ENCODE measurements at regions not wholly inside any gene's neighbourhood (a gene's known extent, or its start where the extent isn't known, plus 50 kb on each side); places are given as distances from the start of the nearest gene placed in this dataset.

GRCh38 chr1:8267307-8267706 lies 50.6 kb upstream of the SLC45A1 start:
- DNase-seq: no peak

- no peak for DNase-seq
Observed at GRCh38 chr1:8266436-8267165, 51.3 kb upstream of the SLC45A1 start.

GRCh38 chr1:8263791-8264190 lies 54.1 kb upstream of the SLC45A1 start:
- DNase-seq: no peak

DNA sequence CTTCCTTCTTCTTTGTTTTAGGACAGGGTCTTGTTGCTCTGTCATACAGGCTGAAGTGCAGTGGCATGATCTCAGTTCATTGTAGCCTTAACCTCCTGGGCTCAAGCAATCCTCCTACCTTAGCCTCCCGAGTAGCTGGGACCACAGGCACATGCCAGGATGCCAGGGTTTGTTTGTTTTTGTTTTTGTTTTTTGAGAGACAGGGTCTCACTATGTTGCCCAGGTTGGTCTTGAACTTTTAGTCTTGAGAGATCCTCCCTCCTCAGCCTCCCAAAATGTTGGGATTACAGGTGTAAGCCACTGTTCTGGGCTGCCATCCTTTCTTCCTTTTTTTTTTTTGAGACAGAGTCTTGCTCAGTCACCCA lies 56.5 kb upstream of the SLC45A1 start:
- no peak for DNase-seq

DNA sequence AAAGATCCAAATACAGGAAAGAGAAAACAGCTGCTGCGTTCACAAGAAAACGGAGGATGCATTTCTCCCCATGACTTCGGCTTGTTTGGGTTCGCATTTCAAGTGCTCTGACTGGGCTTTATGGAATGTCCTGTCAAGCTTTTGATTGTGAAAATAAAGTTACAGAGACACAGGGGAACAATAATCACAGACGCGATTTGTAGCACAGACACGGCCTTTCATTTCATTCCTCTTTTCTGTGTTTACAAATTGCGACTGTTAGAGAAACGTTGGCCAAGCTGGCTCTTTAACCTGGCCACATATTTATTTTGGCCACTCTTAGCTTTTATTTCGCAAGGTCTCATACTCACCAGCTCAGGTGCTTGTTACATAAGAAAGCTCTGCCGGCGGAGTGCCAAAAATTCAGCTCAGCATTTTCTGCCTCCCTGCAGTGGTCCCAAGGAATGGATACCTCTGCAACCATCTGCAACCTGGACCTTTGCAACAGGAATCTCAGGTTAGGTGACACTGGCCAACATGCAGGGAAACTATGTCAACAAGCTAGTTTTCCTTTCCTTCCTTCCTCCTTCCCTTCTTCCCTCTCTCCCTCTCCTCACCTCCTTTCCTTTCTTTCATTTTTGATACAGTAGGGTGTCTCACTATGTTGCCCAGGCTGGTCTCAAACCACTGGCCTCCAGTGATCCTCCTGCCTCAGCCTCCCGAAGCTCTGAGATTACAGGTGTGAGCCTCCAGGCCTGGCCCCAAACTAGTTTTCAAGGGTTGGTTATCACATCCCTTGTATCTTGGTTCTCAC lies 58.2 kb upstream of the SLC45A1 start:
- DNase-seq: no peak

GRCh38 chr1:8257621-8258020 lies 60.3 kb upstream of the SLC45A1 start:
- DNase-seq: no peak

DNA sequence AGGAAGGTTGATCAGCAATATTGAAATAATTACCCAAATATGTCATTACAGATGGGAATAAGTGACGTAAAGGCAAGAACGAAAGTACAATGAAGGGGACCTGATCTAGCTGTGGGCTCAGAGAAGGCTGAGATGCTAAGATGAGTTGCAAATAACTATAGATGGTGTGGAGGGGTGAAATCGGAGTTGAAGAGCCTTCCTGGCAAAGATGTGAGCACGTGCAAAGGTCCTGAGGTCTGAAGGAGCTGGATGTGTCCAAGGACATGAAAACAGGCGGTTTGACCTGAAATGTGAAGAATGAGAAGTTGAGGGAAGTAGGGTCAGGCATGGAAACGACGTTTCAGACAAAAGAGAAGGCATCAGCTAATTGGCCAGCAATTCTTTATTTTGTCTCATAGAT lies 61.6 kb upstream of the SLC45A1 start:
- no peak for DNase-seq

DNA sequence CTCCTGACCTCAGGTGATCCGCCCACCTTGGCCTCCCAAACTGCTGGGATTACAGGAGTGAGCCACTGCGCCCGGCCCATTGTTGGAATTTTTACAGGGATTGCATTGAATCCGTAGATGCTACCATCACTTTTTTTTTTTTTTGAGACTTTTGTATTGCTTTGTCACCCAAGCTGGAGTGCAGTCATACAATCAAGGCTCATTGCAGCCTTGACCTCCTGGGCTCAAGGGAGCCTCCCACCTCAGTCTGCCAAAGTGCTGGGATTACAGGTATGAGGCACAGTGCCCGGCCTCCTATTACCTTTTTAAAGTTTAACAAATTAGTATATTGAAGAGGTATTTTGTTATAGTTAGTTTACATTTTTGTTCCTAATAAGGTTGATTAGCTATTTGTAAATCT lies 62.2 kb upstream of the SLC45A1 start:
- no peak for DNase-seq

- no peak for DNase-seq
Observed at GRCh38 chr1:8252266-8252951, 65.5 kb upstream of the SLC45A1 start.

GRCh38 chr1:8251635-8252034 lies 66.3 kb upstream of the SLC45A1 start:
- no peak for DNase-seq

DNA sequence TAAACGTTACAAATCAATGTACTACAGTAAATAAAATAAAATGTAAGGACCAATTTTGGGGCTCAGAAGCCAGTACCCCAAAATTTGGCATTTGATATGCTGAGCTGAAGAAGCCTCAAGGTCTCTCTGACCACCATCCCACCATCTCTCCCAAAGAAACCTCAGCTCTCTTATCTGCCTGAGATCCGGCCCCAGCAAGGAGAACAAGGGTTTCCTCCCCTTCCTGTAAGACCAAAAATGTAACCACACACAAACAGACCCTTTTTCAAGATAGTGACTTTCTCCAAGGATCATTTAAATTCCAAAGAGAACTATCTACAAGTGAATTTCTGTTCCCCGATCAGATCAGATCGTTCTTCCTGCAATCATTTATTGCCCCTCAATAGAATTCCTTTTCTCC lies 68.1 kb upstream of the SLC45A1 start:
- no peak for DNase-seq

DNA sequence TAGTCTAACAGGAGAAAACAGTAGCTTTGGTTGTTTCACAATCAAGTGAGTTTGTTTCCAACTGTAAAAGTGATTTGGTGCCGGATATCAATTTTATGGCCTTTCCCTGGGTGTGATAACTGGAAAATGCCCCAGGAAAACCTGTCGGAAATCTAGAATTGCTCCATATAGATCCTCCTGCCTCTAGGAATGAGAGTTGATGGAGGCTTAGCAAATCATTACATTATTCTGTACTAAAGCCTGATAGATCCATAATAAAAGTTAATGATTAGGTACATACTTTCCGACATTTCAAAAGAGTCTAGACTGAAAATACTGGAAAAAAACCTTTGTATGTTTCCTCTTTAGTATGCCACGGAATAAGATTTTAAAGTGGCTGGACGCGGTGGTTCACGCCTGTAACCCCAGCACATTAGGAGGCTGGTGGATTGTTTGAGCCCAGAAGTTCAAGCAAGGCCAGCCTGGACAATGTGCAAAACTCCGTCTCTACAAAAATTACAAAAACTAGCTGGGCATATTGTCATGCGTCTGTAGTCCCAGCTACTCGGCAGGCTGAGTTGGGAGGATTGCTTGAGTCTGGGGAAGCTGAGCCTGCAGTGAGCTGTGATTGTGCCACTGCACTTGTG lies 70.0 kb upstream of the SLC45A1 start:
- DNase-seq: no peak

GRCh38 chr1:8244304-8244703 lies 73.6 kb upstream of the SLC45A1 start:
- no peak for DNase-seq

DNA sequence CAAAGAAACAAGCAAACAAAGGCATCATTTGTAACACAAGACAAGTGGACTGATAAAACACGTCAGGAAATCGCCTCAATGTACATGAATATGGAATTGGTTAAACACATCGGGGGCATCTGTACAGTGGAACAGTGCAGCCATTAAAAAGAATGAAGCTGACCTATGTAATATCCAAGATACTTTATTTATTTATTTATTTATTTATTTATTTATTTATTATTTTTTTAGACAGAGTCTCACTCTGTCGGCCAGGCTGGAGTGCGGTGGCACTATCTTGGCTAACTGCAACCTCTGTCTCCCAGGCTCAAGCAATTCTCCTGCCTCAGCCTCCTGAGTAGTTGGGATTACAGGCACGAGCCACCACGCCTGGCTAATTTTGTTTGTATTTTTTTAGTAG lies 75.4 kb upstream of the SLC45A1 start:
- DNase-seq: no peak

- no peak for DNase-seq
Observed at GRCh38 chr1:8241417-8242014, 76.4 kb upstream of the SLC45A1 start.

DNA sequence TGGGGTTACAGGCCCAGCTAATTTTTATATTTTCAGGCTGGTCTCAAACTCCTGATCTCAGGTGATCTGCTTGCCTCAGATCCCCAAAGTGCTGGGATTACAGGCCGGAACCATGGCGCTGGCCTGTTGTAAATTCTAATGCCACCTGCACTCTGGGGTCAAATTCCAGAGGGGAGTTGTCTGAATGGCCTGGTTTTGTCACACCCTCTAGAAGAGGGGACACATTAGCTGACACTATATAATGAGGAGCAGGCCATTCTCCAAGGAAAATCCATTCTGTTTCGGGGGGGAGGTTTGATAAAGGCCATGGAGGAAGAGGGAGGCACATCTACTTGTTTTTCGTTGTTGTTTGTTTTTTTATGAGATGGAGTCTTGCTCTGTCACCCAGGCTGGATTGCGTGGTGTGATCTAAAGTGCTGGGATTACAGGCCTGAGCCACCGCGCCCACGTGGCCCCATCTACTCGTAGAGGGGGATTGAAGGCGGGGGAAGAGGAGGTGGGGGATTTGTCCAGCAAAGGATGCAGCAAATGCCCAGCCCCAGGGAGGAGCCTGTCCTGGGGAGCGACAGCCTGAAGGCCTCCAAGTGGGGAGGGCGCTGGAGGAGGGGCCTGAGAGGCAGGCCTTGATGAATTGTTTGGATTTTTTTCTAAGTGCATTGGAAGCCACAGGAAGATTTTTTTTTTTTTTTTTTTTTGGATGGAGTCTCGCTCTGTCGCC lies 78.4 kb upstream of the SLC45A1 start:
- DNase-seq: no peak

DNA sequence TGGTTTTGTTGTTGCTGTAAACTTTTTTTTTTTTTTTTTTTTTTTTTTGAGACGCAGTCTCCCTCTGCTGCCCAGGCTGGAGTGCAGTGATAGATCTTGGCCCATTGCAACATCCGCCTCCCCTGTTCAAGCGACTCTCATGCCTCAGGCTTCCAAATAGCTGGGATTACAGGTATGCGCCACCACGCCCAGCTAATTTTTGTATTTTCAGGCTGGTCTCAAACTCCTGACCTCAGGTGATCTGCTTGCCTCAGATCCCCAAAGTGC lies 78.9 kb upstream of the SLC45A1 start:
- DNase-seq: no peak

DNA sequence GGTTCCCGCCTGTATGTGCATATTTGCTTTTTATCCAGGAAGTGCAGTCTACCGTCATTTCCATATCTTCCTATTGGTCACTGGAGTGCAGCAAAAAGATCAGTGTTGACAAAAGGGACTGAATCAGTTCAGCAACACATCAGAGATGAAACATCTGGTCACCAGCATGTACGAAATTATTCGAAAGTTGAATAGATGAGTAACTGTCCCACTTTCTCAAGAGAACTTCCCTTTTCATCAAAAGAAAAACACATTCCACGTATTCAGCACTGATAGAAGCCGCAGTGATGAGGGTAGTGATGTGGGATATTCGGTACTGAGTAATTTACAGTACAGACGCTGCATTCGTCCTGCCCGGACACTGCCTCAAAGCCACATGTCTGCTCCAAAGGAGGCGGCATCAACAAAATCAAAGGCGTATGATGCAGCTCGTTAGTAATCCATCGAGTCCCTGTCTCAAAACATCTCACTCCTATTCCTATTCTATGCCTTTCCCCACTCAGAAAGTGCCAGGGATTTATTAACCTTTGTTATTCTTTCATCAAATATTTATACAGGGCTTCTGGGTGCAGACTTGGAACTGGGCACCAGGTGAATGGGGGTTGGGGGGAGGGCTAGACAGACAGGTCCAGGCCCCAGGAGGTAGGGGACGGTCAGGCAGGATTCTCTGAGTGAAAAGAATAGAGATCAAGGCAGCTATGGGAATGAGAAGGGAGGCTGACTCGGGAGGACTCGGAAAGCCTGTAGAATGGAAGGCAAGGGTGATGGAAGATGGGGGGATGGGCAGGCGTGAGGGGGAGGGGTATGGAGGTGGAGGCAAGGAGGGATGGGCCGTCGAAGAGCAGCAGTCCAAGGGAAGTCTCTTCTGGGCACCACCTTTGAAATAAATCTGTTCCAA lies 79.5 kb upstream of the SLC45A1 start:
- no peak for DNase-seq

GRCh38 chr1:8232036-8232757 lies 85.7 kb upstream of the SLC45A1 start:
- DNase-seq: no peak

- no peak for DNase-seq
Observed at GRCh38 chr1:8230292-8230621, 87.7 kb upstream of the SLC45A1 start.
